ENCODE measurements at regions not wholly inside any gene's neighbourhood (a gene's known extent, or its start where the extent isn't known, plus 50 kb on each side); places are given as distances from the start of the nearest gene placed in this dataset.
"Not testable (repeated sequence)": the region's sequence is repeated elsewhere in the genome, so short reads cannot be mapped to it uniquely, and the experiment has no call there.

- H3K4me1 Mint-ChIP-seq = no peaks in the 10 kb centered on the region
- DNase-seq = no peak
- no peak for ATAC-seq
These were observed 330.5 kb upstream of the SFSWAP start for GRCh38 chr12:131380220-131380964.

GRCh38 chr12:131380965-131381705 is 329.8 kb upstream of the SFSWAP start:
- H3K4me3 Mint-ChIP-seq = no peak overlapping the region
- H3K36me3 Mint-ChIP-seq (ENCODE audit: low read depth) = no peaks in the 10 kb centered on the region

More at GRCh38 chr12:131380220-131380964, 330.5 kb upstream of the SFSWAP start:
- Mint-ChIP-seq H3K9me3 (no peaks in the 10 kb centered on the region), H3K27me3 (no peaks in the 10 kb centered on the region), H3K27ac (no peak overlapping the region), H3K36me3 (ENCODE audit: low read depth) (no peaks in the 10 kb centered on the region), H3K4me3 (no peak overlapping the region)

GRCh38 chr12:131381716-131382430 is 329.0 kb upstream of the SFSWAP start:
- Mint-ChIP-seq H3K4me3 (no peak overlapping the region), H3K27ac (no peak overlapping the region), H3K36me3 (ENCODE audit: low read depth) (no peaks in the 10 kb centered on the region), H3K9me3 (no peaks in the 10 kb centered on the region), H3K4me1 (peaks cover 1% of the 10 kb centered on the region), H3K27me3 (no peaks in the 10 kb centered on the region)
- DNase-seq (no peak), ATAC-seq (no peak)

More at GRCh38 chr12:131380965-131381705, 329.8 kb upstream of the SFSWAP start:
- H3K9me3 Mint-ChIP-seq = no peaks in the 10 kb centered on the region
- H3K4me1 Mint-ChIP-seq = no peaks in the 10 kb centered on the region
- DNase-seq (no peak), ATAC-seq (no peak)
- H3K27ac Mint-ChIP-seq = no peak overlapping the region
- H3K27me3 Mint-ChIP-seq = no peaks in the 10 kb centered on the region

- no peaks in the 10 kb centered on the region for H3K9me3 Mint-ChIP-seq
- no peak overlapping the region for H3K27ac Mint-ChIP-seq
- H3K27me3 Mint-ChIP-seq = no peaks in the 10 kb centered on the region
These were observed 327.6 kb upstream of the SFSWAP start for GRCh38 chr12:131383291-131383690.

GRCh38 chr12:131383741-131384543 is 326.9 kb upstream of the SFSWAP start:
- Mint-ChIP-seq H3K27me3 (no peaks in the 10 kb centered on the region), H3K4me1 (peaks cover 1% of the 10 kb centered on the region), H3K27ac (no peak overlapping the region), H3K4me3 (no peak overlapping the region), H3K9me3 (no peaks in the 10 kb centered on the region), H3K36me3 (ENCODE audit: low read depth) (no peaks in the 10 kb centered on the region)
- DNase-seq (no peak), ATAC-seq (no peak)

More at GRCh38 chr12:131383291-131383690, 327.6 kb upstream of the SFSWAP start:
- H3K4me1 Mint-ChIP-seq = peaks cover 1% of the 10 kb centered on the region
- DNase-seq = no peak
- no peak for ATAC-seq
- no peaks in the 10 kb centered on the region for H3K36me3 Mint-ChIP-seq (ENCODE audit: low read depth)
- H3K4me3 Mint-ChIP-seq = no peak overlapping the region

- DNase-seq (no peak), ATAC-seq (no peak)
- no peak overlapping the region for H3K27ac Mint-ChIP-seq
- H3K9me3 Mint-ChIP-seq = no peaks in the 10 kb centered on the region
- H3K4me1 Mint-ChIP-seq = peaks cover 1% of the 10 kb centered on the region
- no peak overlapping the region for H3K4me3 Mint-ChIP-seq
- H3K27me3 Mint-ChIP-seq = no peaks in the 10 kb centered on the region
- H3K36me3 Mint-ChIP-seq (ENCODE audit: low read depth) = no peaks in the 10 kb centered on the region
These were observed 326.4 kb upstream of the SFSWAP start for GRCh38 chr12:131384544-131384855.

GRCh38 chr12:131385313-131386166 is 325.4 kb upstream of the SFSWAP start:
- Mint-ChIP-seq H3K9me3 (no peaks in the 10 kb centered on the region), H3K4me3 (no peak overlapping the region), H3K36me3 (ENCODE audit: low read depth) (no peaks in the 10 kb centered on the region), H3K27ac (no peak overlapping the region), H3K4me1 (peaks cover 1% of the 10 kb centered on the region), H3K27me3 (peaks cover 3% of the 10 kb centered on the region)
- ATAC-seq = no peak
- DNase-seq = no peak

- ATAC-seq = no peak
- Mint-ChIP-seq H3K9me3 (no peaks in the 10 kb centered on the region), H3K4me3 (no peak overlapping the region), H3K27ac (no peak overlapping the region), H3K36me3 (ENCODE audit: low read depth) (no peaks in the 10 kb centered on the region), H3K27me3 (peaks cover 3% of the 10 kb centered on the region), H3K4me1 (peaks cover 1% of the 10 kb centered on the region)
- DNase-seq = no peak
These were observed 324.7 kb upstream of the SFSWAP start for GRCh38 chr12:131386167-131386521.

- H3K4me1 Mint-ChIP-seq = peaks cover 1% of the 10 kb centered on the region
- ATAC-seq = no peak
- H3K9me3 Mint-ChIP-seq = no peaks in the 10 kb centered on the region
- H3K27ac Mint-ChIP-seq = no peak overlapping the region
- DNase-seq = no peak
- H3K27me3 Mint-ChIP-seq = peaks cover 3% of the 10 kb centered on the region
- no peak overlapping the region for H3K4me3 Mint-ChIP-seq
- H3K36me3 Mint-ChIP-seq (ENCODE audit: low read depth) = no peaks in the 10 kb centered on the region
These were observed 324.1 kb upstream of the SFSWAP start for GRCh38 chr12:131386781-131387180.

- Mint-ChIP-seq H3K4me1 (peaks cover 1% of the 10 kb centered on the region), H3K9me3 (no peaks in the 10 kb centered on the region), H3K4me3 (no peak overlapping the region), H3K36me3 (ENCODE audit: low read depth) (no peaks in the 10 kb centered on the region), H3K27ac (no peak overlapping the region), H3K27me3 (peaks cover 3% of the 10 kb centered on the region)
- ATAC-seq (no peak), DNase-seq (no peak)
These were observed 323.4 kb upstream of the SFSWAP start for GRCh38 chr12:131387281-131388163.

GRCh38 chr12:131388164-131389053 is 322.5 kb upstream of the SFSWAP start:
- H3K4me3 Mint-ChIP-seq; H3K9me3 Mint-ChIP-seq; H3K27ac Mint-ChIP-seq; ATAC-seq; DNase-seq; H3K27me3 Mint-ChIP-seq; H3K4me1 Mint-ChIP-seq; H3K36me3 Mint-ChIP-seq (ENCODE audit: low read depth): not testable (repeated sequence)

All from activated naive CD8-positive, alpha-beta T cell treated with anti-CD3 and anti-CD28 coated beads, Interleukin-2, amount 50 U/mL, for 24 hours (primary cell).